Keratinocyte (primary cell): ENCODE measurements at regions not wholly inside any gene's neighbourhood (a gene's known extent, or its start where the extent isn't known, plus 50 kb on each side); places are given as distances from the start of the nearest gene placed in this dataset.

Experiments
- CTCF ChIP-seq, 3 experiments: IDR thresholded peaks in 1 of 3; conservative IDR thresholded peaks in 1 of 3; optimal IDR thresholded peaks in 1 of 3; 2 replicates in 2 of 3; 3 replicates in 1 of 3; pipeline versions ENCODE3 to v1.5.1; 2011; ENCODE audit warnings: low read length in 3 of 3, mild to moderate bottlenecking in 3 of 3, moderate library complexity in 2 of 3, control low read depth in 1 of 3, inconsistent platforms in 1 of 3; ENCODE audit not compliant: insufficient read depth in 2 of 3; ENCODE audit errors: extremely low read depth in 1 of 3
- EZH2 ChIP-seq: IDR thresholded peaks from one replicate; pipeline ENCODE4 v1.6.1; 2012; ENCODE audit warnings: inconsistent platforms, mild to moderate bottlenecking, low read length, moderate library complexity

- TF ChIP-seq CTCF (optimal IDR thresholded peaks at IDR 0.05 in 1 of 3, IDR thresholded peaks at IDR 0.05 in 1 of 3, conservative IDR thresholded peaks at IDR 0.05 in 1 of 3; ENCODE audit: extremely low read depth in 1 of 3, insufficient read depth in 2 of 3, low read length in 3 of 3) (no peak), EZH2 (no peak)
These were observed 569.3 kb downstream of the BRD1 start for GRCh38 chr22:49258107-49259010.
